Fibroblast of skin of left quadriceps (primary cell): ENCODE measurements at regions not wholly inside any gene's neighbourhood (a gene's known extent, or its start where the extent isn't known, plus 50 kb on each side); places are given as distances from the start of the nearest gene placed in this dataset.
"Not testable (repeated sequence)": the region's sequence is repeated elsewhere in the genome, so short reads cannot be mapped to it uniquely, and the experiment has no call there.

Experiments
- DNase-seq, 2 experiments: peaks; one replicate each; pipeline ENCODE4 v3.0.0-alpha.2; 2013; ENCODE audit warnings: low read depth in 2 of 2

- no peak for DNase-seq
Measured at GRCh38 chr15:66635817-66636216, 66.2 kb upstream of the SMAD6 start.

DNA sequence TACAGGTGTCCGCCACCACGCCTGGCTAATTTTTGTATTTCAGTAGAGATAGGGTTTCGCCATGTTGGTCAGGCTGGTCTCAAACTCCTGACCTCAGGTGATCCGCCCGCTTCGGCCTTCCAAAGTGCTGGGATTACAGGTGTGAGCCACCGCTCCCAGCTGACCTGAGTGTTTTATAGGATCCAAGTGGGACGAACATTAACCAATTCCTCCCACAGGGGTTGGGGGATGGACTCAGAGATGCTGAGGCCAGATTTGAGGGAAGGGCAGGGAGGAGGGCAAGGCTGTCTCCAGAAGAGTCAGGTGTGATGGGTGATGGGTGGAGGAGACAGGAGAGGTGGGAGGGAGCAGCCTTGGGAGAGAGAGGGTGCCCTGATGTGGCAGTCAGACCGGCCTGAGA is 65.0 kb upstream of the SMAD6 start:
- DNase-seq, result not testable (repeated sequence)

DNA sequence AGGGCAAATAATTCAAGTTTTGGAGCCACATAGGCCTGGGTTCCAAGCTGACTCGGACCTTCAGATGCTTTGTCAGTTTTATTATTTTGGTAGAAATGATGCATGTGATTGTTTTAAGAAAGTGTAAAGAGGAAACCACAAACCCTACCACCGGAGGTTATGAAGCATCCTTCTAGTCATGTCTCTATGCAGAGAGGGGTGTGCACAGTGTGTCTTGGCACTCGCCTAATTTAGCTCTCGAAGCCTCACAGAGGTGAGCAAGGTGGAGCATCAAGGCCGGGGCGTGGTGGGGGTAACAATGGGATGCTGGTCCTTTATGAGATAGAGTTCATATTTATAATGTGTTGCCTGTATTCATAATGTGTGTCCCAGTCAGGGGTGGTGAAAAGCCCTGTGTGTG is 63.7 kb upstream of the SMAD6 start:
- DNase-seq, result no peak

DNA sequence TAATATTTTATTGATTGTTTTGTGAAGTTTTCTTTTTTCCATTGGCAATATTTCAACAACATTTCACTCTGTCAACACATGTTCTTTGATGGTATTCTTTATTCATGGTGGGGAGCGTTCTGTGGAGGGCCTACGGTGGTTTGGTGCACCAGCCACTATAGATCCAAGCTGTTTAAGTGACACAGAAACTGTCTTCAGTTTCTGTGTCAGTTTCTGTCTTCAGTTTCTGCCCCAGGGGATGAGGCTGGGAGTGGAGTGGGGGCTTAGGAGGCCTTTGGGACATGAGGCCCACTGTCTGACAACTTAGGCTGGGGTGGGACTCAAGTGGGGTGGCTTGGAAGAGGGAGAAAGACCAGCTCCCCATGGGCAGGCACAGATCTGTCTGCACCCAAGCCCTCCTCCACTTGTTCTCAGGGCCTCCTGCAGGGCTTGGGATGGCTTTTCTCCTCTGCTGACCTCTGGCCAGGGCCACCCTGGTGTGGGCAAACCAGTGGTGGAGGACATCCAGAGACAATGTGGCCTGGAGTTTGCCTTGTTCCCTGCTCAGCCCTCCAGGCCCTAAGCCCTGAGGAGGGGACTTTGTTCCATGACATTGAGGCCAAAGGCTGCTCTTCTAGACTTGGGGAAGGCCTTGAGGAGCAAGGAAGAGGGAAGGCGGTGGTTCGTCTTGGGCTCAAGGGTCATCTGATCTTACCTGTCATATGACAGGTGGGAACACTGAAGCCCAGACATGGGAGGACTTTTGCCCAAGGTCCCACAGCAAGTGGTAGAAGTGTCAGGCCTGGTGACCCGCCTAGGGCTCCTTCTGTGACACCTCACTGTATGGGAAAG is 60.3 kb upstream of the SMAD6 start:
- DNase-seq, result no peak

DNA sequence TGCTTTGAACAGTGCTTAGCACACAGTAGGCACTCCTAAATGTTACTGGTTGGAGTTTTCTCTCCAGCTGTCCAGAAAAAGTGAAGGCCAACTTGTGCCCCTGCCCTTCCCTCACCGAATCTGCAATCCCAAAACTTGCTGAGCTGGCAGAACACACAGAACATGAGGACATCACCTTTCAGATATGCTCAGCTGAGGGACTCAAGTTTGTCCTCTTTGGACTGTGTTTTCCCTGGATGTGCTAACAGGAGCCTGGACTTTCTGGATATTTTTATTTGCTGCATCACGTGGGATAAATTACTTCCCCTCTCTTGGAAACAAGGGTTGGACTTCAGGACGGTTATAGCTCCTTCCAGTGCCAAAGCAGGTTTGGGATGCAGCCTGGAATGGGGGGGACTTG is 59.5 kb upstream of the SMAD6 start:
- no peak for DNase-seq

DNA sequence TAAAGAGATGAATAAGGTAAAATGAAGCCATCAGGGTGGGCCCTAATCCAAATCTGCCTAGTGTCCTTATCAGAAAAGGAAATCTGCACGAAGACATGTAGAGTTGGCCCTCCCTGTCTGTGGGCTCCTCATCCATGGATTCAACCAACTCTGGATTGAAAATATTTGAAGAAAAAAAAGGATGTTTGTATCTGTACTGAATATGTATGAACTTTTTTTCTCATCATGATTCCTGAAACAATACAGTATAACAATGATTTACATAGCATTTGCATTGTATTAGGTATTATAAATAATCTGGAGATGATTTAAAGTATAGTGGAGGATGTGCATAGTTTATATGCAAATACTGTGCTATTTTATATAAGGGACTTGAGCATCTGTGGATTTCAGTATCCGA is 59.0 kb upstream of the SMAD6 start:
- DNase-seq, result no peak

DNA sequence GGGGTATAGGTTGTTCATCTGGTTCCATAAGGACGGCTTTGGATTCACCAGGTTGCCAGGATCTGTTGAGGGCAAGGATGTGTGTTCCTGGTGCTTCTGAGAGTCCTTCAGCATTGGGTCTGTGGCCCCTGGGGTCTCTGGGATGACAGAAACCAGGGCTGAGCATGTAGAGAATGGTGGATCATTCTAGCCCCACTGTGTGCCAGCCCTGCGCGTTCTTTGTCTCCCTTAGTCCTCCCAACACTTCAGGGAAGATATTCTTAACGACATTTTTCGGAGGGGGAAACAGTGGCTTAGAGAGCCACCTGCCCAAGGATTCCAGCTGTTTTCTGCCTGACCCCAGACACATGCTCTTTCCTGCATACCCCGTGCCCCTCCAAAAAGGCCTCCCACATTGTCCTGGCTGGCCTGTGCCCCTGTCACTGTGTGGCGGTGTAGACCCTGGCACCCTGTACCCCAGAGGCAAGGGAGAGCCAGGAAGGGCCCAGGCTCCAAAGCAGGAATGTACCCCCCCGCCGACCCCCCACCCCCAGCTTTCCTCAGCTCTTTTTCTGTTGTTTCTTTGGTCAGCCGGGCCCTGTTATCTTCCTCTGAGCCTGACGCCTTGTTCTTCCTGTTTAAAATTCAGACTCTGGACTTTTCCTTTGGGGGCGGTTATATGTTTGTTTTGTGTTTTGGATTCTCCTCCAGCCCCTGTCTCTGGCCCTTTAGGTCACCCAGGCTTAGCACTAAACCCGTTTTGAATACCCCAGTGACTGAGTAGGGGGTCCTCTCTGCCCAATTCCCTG is 57.8 kb upstream of the SMAD6 start:
- no peak for DNase-seq

DNA sequence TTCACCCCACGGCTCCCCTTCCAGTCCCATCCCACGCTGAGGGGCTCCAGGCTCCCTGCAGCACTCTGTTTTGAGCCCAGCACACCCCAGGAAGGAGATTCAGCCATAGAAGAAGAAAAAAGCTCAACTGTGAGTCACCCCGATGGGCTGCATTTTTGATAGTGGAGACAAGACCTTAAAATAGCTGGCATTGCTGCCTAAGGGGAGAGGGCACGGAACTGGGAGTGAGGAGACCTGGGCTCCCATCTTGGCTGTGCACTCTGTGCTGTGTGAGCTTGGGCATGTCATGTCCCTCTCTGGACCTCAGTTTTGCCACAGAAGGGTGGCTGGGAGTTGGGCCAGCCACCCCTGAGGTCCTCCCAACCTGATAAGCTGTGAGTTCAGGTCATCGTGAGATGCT is 57.2 kb upstream of the SMAD6 start:
- peak in 1 of 2 experiments; percentile 14 for DNase-seq

DNA sequence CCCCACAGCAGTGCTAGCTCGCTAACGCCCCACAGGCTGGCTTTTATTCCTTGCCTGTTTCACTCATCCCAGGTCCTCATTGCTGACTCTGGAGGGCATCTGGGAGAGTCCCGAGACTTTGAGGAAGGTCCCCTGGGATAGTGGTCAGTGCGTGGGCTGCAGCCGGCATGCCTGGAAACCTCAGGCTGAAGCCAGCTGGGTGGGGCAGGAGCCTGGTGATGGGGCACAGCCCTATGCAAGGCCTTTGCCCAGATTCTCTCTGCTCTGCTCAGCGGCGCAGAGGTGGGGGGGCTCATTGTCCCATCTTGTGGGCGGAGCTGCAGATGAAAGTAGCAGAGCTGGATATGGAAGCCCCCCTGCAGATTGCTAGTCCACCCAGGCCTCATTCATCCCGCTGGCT is 55.7 kb upstream of the SMAD6 start:
- no peak for DNase-seq

DNA sequence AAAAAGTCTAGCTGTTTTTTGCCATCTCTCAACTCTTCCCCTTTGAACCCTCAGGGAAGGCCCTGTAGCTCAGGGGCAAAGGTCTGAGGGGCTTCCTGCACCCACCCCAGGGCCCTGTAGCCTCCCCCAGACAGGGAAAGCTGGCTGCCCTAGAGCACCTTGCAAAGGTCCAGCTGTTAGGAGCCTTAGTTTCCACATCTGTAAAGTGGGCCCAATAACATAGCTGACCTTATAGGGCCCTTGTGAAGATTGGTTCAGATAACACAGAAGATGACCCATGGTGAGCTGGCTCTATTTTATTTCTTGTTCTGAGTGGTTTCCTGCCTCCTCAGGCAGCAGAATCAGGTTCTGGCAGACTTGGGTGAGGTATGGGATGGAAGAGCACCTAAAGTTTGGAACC is 55.2 kb upstream of the SMAD6 start:
- DNase-seq, result no peak

DNA sequence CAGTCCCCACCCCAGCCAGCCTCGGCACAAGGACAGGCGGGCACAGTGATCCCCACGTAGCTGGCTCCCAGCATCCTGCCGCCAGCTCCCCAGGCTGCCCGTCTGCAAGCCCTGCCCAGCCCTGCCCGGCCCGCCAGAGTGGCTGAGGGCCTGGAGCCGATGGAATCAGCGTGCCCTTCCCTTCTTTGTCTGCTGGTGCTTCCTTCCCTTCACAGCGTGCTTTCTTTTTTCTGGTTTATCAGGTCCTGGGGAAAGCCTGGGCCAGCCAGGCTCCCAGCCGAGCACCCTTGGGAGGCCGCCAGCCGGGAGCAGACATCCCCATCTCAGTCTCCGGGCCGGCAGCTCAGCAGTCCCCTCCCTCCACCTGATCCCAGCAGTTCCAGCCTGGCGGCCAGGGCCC is 54.7 kb upstream of the SMAD6 start:
- no peak for DNase-seq

GRCh38 chr15:66648588-66648987 is 53.4 kb upstream of the SMAD6 start:
- no peak for DNase-seq

GRCh38 chr15:66649235-66649984 is 52.6 kb upstream of the SMAD6 start:
- DNase-seq, result no peak

- no peak for DNase-seq
Measured at GRCh38 chr15:66650433-66650832, 51.6 kb upstream of the SMAD6 start.

DNA sequence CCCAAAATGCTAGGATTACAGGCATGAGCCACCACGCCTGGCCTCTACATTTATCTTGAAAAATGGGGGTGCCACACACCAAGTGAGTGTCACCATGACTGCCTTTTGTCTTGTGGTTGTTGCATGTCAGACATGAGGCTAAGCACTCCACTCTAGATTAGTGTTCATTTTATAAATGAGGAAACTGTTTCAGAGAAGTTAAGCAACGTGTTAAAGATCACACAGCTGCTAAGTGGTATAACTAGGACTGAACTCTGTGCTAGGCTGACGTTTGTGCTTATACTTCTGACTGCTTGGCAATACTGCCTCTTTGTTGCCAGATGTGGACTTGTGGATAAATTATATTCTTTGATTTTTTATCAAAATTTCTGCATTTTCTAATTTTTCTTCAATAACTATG is 50.8 kb upstream of the SMAD6 start:
- no peak for DNase-seq

- DNase-seq, result no peak
Measured at GRCh38 chr15:66651913-66652642, 50.0 kb upstream of the SMAD6 start.
